ENCODE measurements at regions not wholly inside any gene's neighbourhood (a gene's known extent, or its start where the extent isn't known, plus 50 kb on each side); places are given as distances from the start of the nearest gene placed in this dataset.

DNA sequence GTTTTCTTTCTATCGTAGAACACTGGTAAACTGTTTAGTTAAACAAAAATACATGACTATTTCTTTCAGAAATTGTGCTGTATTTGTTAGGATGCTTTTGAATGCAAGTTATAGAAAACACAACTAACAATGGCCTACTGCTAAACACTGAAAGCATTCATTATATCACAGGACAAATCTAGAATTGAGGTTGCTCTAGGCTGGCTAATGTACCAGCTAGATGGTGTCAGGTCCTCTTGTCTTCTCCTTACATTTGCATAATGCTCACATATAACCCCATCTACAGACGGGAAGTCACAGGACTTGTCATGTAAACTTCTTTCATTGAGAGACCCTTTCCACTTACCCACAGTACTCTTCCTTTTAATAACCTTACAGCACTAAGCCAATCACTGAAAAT is 586.8 kb downstream of the DSC3 start:
- TF ChIP-seq, protein P1, sequence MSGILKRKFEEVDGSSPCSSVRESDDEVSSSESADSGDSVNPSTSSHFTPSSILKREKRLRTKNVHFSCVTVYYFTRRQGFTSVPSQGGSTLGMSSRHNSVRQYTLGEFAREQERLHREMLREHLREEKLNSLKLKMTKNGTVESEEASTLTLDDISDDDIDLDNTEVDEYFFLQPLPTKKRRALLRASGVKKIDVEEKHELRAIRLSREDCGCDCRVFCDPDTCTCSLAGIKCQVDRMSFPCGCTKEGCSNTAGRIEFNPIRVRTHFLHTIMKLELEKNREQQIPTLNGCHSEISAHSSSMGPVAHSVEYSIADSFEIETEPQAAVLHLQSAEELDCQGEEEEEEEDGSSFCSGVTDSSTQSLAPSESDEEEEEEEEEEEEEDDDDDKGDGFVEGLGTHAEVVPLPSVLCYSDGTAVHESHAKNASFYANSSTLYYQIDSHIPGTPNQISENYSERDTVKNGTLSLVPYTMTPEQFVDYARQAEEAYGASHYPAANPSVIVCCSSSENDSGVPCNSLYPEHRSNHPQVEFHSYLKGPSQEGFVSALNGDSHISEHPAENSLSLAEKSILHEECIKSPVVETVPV (CRISPR knock-in tag; IDR thresholded peaks at IDR 0.05), result no peak
- TF ChIP-seq ZC3H10 (CRISPR knock-in tag; IDR thresholded peaks at IDR 0.05) (no peak), ZFP30 (CRISPR knock-in tag; IDR thresholded peaks at IDR 0.05) (no peak), ZNF565 (CRISPR knock-in tag; conservative IDR thresholded peaks at IDR 0.05; ENCODE audit: low read depth) (no peak), ZFP3 (CRISPR knock-in tag; IDR thresholded peaks at IDR 0.05) (no peak), SNAI2 (CRISPR knock-in tag; IDR thresholded peaks at IDR 0.05) (no peak), ARNTL (CRISPR knock-in tag; IDR thresholded peaks at IDR 0.05; ENCODE audit: borderline replicate concordance, low read depth) (no peak), BACH2 (CRISPR knock-in tag; IDR thresholded peaks at IDR 0.05; ENCODE audit: borderline replicate concordance) (no peak), GLIS3 (CRISPR knock-in tag; IDR thresholded peaks at IDR 0.05) (no peak), ZNF8 (CRISPR knock-in tag; IDR thresholded peaks at IDR 0.05) (no peak), TOX (CRISPR knock-in tag; IDR thresholded peaks at IDR 0.05; ENCODE audit: borderline replicate concordance) (no peak), PPARA (CRISPR knock-in tag; IDR thresholded peaks at IDR 0.05; ENCODE audit: borderline replicate concordance) (no peak), RARB (CRISPR knock-in tag; IDR thresholded peaks at IDR 0.05) (no peak), TCF4 (CRISPR knock-in tag; IDR thresholded peaks at IDR 0.05; ENCODE audit: borderline replicate concordance) (no peak), OSR1 (CRISPR knock-in tag; IDR thresholded peaks at IDR 0.05) (no peak)
- TF ChIP-seq, protein P2, sequence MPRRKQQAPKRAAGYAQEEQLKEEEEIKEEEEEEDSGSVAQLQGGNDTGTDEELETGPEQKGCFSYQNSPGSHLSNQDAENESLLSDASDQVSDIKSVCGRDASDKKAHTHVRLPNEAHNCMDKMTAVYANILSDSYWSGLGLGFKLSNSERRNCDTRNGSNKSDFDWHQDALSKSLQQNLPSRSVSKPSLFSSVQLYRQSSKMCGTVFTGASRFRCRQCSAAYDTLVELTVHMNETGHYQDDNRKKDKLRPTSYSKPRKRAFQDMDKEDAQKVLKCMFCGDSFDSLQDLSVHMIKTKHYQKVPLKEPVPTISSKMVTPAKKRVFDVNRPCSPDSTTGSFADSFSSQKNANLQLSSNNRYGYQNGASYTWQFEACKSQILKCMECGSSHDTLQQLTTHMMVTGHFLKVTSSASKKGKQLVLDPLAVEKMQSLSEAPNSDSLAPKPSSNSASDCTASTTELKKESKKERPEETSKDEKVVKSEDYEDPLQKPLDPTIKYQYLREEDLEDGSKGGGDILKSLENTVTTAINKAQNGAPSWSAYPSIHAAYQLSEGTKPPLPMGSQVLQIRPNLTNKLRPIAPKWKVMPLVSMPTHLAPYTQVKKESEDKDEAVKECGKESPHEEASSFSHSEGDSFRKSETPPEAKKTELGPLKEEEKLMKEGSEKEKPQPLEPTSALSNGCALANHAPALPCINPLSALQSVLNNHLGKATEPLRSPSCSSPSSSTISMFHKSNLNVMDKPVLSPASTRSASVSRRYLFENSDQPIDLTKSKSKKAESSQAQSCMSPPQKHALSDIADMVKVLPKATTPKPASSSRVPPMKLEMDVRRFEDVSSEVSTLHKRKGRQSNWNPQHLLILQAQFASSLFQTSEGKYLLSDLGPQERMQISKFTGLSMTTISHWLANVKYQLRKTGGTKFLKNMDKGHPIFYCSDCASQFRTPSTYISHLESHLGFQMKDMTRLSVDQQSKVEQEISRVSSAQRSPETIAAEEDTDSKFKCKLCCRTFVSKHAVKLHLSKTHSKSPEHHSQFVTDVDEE (CRISPR knock-in tag; IDR thresholded peaks at IDR 0.05), result no peak
- TF ChIP-seq, protein P3, sequence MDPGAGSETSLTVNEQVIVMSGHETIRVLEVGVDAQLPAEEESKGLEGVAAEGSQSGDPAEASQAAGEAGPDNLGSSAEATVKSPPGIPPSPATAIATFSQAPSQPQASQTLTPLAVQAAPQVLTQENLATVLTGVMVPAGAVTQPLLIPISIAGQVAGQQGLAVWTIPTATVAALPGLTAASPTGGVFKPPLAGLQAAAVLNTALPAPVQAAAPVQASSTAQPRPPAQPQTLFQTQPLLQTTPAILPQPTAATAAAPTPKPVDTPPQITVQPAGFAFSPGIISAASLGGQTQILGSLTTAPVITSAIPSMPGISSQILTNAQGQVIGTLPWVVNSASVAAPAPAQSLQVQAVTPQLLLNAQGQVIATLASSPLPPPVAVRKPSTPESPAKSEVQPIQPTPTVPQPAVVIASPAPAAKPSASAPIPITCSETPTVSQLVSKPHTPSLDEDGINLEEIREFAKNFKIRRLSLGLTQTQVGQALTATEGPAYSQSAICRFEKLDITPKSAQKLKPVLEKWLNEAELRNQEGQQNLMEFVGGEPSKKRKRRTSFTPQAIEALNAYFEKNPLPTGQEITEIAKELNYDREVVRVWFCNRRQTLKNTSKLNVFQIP (CRISPR knock-in tag; IDR thresholded peaks at IDR 0.05; ENCODE audit: borderline replicate concordance, low read depth), result no peak
- TF ChIP-seq, protein P4, sequence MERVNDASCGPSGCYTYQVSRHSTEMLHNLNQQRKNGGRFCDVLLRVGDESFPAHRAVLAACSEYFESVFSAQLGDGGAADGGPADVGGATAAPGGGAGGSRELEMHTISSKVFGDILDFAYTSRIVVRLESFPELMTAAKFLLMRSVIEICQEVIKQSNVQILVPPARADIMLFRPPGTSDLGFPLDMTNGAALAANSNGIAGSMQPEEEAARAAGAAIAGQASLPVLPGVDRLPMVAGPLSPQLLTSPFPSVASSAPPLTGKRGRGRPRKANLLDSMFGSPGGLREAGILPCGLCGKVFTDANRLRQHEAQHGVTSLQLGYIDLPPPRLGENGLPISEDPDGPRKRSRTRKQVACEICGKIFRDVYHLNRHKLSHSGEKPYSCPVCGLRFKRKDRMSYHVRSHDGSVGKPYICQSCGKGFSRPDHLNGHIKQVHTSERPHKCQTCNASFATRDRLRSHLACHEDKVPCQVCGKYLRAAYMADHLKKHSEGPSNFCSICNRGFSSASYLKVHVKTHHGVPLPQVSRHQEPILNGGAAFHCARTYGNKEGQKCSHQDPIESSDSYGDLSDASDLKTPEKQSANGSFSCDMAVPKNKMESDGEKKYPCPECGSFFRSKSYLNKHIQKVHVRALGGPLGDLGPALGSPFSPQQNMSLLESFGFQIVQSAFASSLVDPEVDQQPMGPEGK (CRISPR knock-in tag; IDR thresholded peaks at IDR 0.05; ENCODE audit: borderline replicate concordance), result no peak
- no peak for ATAC-seq

DNA sequence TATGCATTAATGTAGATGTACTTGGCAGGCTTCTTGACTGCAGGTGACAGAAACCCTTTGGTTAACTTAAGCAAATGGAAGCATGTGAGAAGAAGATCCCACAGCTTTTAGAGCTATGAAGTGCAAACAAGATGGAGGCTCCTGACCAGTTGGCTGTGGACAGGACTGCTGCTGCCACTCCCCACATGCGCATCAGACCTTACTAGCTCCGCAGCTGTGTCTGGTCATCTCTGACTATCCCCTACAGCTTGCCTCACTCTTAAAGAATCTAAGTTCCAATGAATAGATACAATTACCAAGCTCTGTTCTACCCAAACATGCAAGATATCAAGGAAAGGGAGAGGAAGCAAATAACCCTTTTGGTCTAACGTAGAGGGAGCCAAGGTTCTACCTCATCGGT is 587.6 kb downstream of the DSC3 start:
- ATAC-seq, result no peak
- TF ChIP-seq BACH2 (CRISPR knock-in tag; IDR thresholded peaks at IDR 0.05; ENCODE audit: borderline replicate concordance), result no peak
- TF ChIP-seq ARNTL (CRISPR knock-in tag; IDR thresholded peaks at IDR 0.05; ENCODE audit: borderline replicate concordance, low read depth), result no peak
- no peak for TF ChIP-seq ZC3H10 (CRISPR knock-in tag; IDR thresholded peaks at IDR 0.05)
- no peak for TF ChIP-seq ZNF565 (CRISPR knock-in tag; conservative IDR thresholded peaks at IDR 0.05; ENCODE audit: low read depth)
- TF ChIP-seq PPARA (CRISPR knock-in tag; IDR thresholded peaks at IDR 0.05; ENCODE audit: borderline replicate concordance), result no peak
- TF ChIP-seq ZNF8 (CRISPR knock-in tag; IDR thresholded peaks at IDR 0.05), result no peak
- TF ChIP-seq, protein P1 (CRISPR knock-in tag; IDR thresholded peaks at IDR 0.05), result no peak
- no peak for TF ChIP-seq ZFP30 (CRISPR knock-in tag; IDR thresholded peaks at IDR 0.05)
- TF ChIP-seq, protein P3 (CRISPR knock-in tag; IDR thresholded peaks at IDR 0.05; ENCODE audit: borderline replicate concordance, low read depth), result no peak
- no peak for TF ChIP-seq GLIS3 (CRISPR knock-in tag; IDR thresholded peaks at IDR 0.05)
- TF ChIP-seq, protein P2 (CRISPR knock-in tag; IDR thresholded peaks at IDR 0.05), result no peak
- TF ChIP-seq, protein P4 (CRISPR knock-in tag; IDR thresholded peaks at IDR 0.05; ENCODE audit: borderline replicate concordance), result no peak

All from SK-N-SH treated with all-trans-retinoic acid at 6 μM for 48 hours (cell line).